ENCODE measurements at regions not wholly inside any gene's neighbourhood (a gene's known extent, or its start where the extent isn't known, plus 50 kb on each side); places are given as distances from the start of the nearest gene placed in this dataset.
"Not testable (repeated sequence)": the region's sequence is repeated elsewhere in the genome, so short reads cannot be mapped to it uniquely, and the experiment has no call there.

GRCh38 chr22:22946131-22946530 is 58.5 kb downstream of the IGLL5 start:
- no peak for DNase-seq

GRCh38 chr22:22948651-22949571 is 61.3 kb downstream of the IGLL5 start:
- no peak for DNase-seq

- no peak for DNase-seq
Observed at GRCh38 chr22:22949953-22950352, 62.3 kb downstream of the IGLL5 start.

DNA sequence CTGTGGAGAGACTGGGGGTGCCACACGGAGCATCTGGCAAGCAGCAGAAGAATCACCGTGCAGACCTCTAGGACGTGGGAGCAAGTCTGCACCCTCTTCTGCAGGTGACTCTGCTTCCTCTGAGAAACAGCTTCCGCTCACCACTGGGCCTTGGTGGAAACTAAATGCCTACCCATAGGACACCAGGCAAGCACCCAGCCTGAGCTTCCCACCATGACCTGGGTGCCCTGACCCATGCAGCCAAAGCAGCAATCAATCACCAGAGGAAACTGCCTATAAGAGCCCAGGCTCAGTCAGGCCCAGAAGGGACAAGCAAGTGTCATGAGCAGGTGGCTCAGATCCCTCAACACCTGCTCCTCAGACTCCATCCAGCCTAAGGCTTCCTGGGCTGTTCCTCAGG is 63.4 kb downstream of the IGLL5 start:
- no peak for DNase-seq

DNA sequence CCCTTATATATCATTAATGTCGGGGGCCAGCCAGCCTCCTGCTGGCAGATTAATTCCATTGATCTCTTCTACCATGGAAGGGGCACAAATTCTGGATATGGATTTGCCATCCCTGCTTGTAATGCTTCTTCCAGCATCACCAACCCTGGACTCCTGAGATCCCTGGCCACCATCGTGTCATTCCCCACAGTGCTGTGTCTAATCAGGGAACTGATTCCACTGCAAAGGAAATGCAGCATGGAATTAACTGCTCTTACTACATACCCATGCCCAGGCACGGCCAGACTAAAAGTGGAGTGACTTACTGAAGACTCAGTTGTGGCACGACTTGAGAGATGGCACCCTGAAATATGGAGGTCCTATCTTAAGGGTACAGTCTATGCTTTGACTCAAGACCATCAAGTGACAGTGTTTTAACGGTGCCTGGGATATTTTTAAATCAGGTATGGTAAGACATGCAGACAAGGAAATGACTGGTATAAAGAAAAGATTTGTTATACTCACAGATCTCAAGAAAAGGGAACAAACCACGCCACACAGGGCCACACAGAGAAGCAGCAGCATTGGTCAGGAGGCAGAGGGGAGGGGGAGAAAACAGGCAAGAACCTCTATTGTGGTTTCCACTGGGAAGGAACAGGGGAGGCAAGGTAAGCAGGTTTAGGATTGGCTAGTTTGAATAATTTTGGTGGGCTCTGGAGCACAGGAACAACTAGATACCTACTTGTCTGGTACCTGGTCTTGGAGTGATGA is 65.1 kb downstream of the IGLL5 start:
- no peak for DNase-seq

- DNase-seq: no peak
Observed at GRCh38 chr22:22953791-22954190, 66.2 kb downstream of the IGLL5 start.

DNA sequence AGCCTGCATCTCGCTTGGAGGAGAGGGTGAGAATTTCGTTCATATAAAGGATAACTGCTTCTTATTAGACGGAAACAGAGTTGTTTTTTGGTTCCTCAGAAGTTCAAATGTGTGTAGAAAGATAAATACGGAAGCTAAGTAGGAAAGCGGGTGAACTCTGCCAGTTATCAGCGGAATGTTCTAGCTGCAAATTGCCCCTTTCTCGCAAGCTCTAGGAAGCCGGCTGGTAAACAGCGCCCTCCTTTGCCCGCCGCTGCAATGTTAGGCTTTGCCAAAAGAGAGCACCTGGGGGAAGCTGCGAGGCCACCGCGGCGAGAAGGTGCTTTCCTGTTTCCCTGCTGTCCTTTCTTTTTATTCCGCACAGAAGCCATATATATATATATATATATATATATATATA is 67.0 kb downstream of the IGLL5 start:
- DNase-seq: no peak

DNA sequence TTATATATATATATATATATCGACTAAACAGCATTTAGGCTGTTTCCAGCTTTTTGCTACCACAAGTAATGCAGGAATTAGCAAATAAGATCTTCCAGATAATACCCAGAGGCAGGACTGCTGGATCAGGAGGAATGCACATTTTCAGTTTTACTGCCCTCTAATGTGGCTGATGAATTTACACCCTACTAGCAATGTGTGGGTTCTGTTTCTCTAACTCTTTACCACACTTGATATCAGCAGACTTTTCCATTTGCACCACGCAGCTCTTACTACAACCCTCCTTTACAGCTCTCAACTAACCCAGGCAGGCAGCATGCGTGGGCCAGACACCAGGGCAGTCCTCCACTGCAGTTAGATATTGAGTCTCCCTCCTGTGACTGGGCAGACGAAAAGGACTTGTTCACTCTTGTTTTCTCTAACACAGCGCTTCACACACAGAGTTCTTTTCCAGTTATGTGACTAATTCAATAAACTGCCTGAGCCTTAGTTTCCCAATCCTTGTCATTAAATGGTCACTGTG is 67.7 kb downstream of the IGLL5 start:
- no peak for DNase-seq

- peak; percentile 35 for DNase-seq
Observed at GRCh38 chr22:22955866-22956535, 68.4 kb downstream of the IGLL5 start.

- DNase-seq: no peak
Observed at GRCh38 chr22:22957090-22957489, 69.5 kb downstream of the IGLL5 start.

- no peak for DNase-seq
Observed at GRCh38 chr22:22958621-22959020, 71.0 kb downstream of the IGLL5 start.

- DNase-seq: peak; percentile 31
Observed at GRCh38 chr22:22959147-22959827, 71.7 kb downstream of the IGLL5 start.

- DNase-seq: no peak
Observed at GRCh38 chr22:22960307-22960706, 72.7 kb downstream of the IGLL5 start.

GRCh38 chr22:22961574-22961973 is 74.0 kb downstream of the IGLL5 start:
- no peak for DNase-seq

- DNase-seq: no peak
Observed at GRCh38 chr22:22968366-22968765, 80.8 kb downstream of the IGLL5 start.

DNA sequence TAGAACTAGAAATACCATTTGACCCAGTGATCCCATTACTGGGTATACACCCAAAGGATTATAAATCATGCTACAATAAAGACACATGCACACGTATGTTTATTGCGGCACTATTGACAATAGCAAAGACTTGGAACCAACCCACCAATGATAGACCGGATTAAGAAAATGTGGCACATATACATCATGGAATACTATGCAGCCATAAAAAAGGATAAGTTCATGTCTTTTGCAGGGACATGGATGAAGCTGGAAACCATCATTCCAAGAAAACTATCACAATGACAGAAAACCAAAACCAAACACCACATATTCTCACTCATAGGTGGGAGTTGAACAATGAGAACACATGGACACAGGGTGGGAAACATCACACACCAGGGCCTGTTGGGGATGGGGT is 85.0 kb downstream of the IGLL5 start:
- DNase-seq: not testable (repeated sequence)

DNA sequence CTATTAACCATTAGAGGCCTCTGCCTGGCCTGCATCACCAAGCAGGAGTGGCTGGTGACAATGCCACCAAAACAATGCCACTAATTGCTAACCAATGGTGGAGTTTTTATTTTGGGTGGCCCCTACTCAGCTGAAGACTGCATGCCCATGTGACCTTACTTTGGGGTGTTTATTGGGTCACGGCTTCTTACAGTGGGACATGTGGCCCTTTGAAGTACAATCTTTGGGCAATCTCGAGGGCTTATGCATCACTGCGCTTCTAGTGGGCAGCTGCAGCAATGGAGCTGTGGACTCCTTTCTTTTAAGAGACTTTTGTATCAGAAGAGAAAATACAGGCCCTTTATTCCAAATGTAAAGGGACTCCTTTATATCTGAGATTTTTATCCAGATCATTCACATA is 85.7 kb downstream of the IGLL5 start:
- no peak for DNase-seq

GRCh38 chr22:22974156-22974555 is 86.5 kb downstream of the IGLL5 start:
- no peak for DNase-seq

GRCh38 chr22:22974795-22975580 is 87.4 kb downstream of the IGLL5 start:
- no peak for DNase-seq

GRCh38 chr22:22976033-22976922 is 88.7 kb downstream of the IGLL5 start:
- no peak for DNase-seq

All from stimulated activated naive CD4-positive, alpha-beta T cell treated with Interleukin-2 at 50 U/mL for 16 hours (primary cell).